Neutrophil (primary cell): ENCODE measurements at regions not wholly inside any gene's neighbourhood (a gene's known extent, or its start where the extent isn't known, plus 50 kb on each side); places are given as distances from the start of the nearest gene placed in this dataset.

ENCODE experiments used
- H3K27ac ChIP-seq: fragments of 200-600 bp; sonication (generic); 2 replicates; pipeline ENCODE4 v1.5.1; 2016; ENCODE audit warnings: mild to moderate bottlenecking, moderate library complexity
- H3K27me3 ChIP-seq: fragments of 200-600 bp; sonication (generic); 2 replicates; pipeline ENCODE4 v1.6.0; 2016; ENCODE audit warnings: mild to moderate bottlenecking
- H3K36me3 ChIP-seq: fragments of 200-600 bp; sonication (generic); 2 replicates; pipeline ENCODE4 v1.5.1; 2017
- H3K4me1 ChIP-seq, 2 experiments: fragments of 200-600 bp in 1 of 2; sonication (generic) in 1 of 2; 1 replicate in 1 of 2; 2 replicates in 1 of 2; pipeline versions ENCODE4 v1.5.1 to v1.6.1; 2013 to 2016; ENCODE audit warnings: low read depth in 1 of 2, low read length in 1 of 2, mild to moderate bottlenecking in 1 of 2, moderate library complexity in 1 of 2; ENCODE audit not compliant: control insufficient read depth in 1 of 2, insufficient read depth in 1 of 2
- H3K4me3 ChIP-seq, 2 experiments: fragments of 200-600 bp in 1 of 2; sonication (generic) in 1 of 2; 1 replicate in 1 of 2; 2 replicates in 1 of 2; pipeline ENCODE4 v1.5.1; 2013 to 2016; ENCODE audit warnings: low read depth in 1 of 2, low read length in 1 of 2, mild to moderate bottlenecking in 1 of 2, moderate library complexity in 1 of 2
- H3K9me3 ChIP-seq: fragments of 200-600 bp; sonication (generic); 2 replicates; pipeline ENCODE4 v1.5.1; 2016
- CTCF ChIP-seq: fragments of 200-600 bp; sonication (generic); IDR thresholded peaks from 2 replicates; pipeline ENCODE4 v1.5.1; 2016; ENCODE audit warnings: antibody characterized with exemption

- Histone ChIP-seq H3K4me3 (no peak overlapping the region), H3K4me1 (no peaks in the 10 kb centered on the region), H3K36me3 (no peaks in the 10 kb centered on the region), H3K27ac (no peak overlapping the region), H3K27me3 (no peaks in the 10 kb centered on the region), H3K9me3 (no peaks in the 10 kb centered on the region)
- no peak for TF ChIP-seq CTCF
Measured at GRCh38 chr1:55724551-55725325, 509.6 kb upstream of the USP24 start.

GRCh38 chr1:55723001-55723400 is 507.8 kb upstream of the USP24 start:
- Histone ChIP-seq H3K9me3 (no peaks in the 10 kb centered on the region), H3K36me3 (no peaks in the 10 kb centered on the region), H3K4me3 (no peak overlapping the region), H3K4me1 (no peaks in the 10 kb centered on the region), H3K27ac (no peak overlapping the region), H3K27me3 (no peaks in the 10 kb centered on the region)
- no peak for TF ChIP-seq CTCF

- Histone ChIP-seq H3K36me3 (no peaks in the 10 kb centered on the region), H3K27ac (no peak overlapping the region), H3K9me3 (no peaks in the 10 kb centered on the region), H3K4me3 (no peak overlapping the region), H3K4me1 (no peaks in the 10 kb centered on the region), H3K27me3 (no peaks in the 10 kb centered on the region)
- TF ChIP-seq CTCF: no peak
Measured at GRCh38 chr1:55720261-55720660, 505.1 kb upstream of the USP24 start.

- no peaks in the 10 kb centered on the region for H3K27me3 ChIP-seq
- no peaks in the 10 kb centered on the region for H3K36me3 ChIP-seq
- no peak for TF ChIP-seq CTCF
- H3K9me3 ChIP-seq: no peaks in the 10 kb centered on the region
- H3K4me1 ChIP-seq: no peaks in the 10 kb centered on the region
- no peak overlapping the region for H3K27ac ChIP-seq
- no peak overlapping the region for H3K4me3 ChIP-seq
Measured at GRCh38 chr1:55718758-55719671, 503.9 kb upstream of the USP24 start.

- no peaks in the 10 kb centered on the region for H3K27me3 ChIP-seq
- no peak for TF ChIP-seq CTCF
- no peak overlapping the region for H3K4me3 ChIP-seq
- no peaks in the 10 kb centered on the region for H3K36me3 ChIP-seq
- no peaks in the 10 kb centered on the region for H3K9me3 ChIP-seq
- H3K4me1 ChIP-seq: no peaks in the 10 kb centered on the region
- no peak overlapping the region for H3K27ac ChIP-seq
Measured at GRCh38 chr1:55717111-55717510, 501.9 kb upstream of the USP24 start.
